GM21576 (cell line): ENCODE measurements at regions not wholly inside any gene's neighbourhood (a gene's known extent, or its start where the extent isn't known, plus 50 kb on each side); places are given as distances from the start of the nearest gene placed in this dataset.

Source experiments
- ATAC-seq: cut with Tn5 transposase; IDR thresholded peaks from one replicate; pipeline ENCODE4 v1.9.1; 2021; ENCODE audit warnings: mild to moderate bottlenecking, moderate library complexity; ENCODE audit not compliant: unreplicated experiment

GRCh38 chr2:41920181-41920580, 127.6 kb upstream of the PKDCC start:
- no peak for ATAC-seq

GRCh38 chr2:41920812-41921211, 127.0 kb upstream of the PKDCC start:
- ATAC-seq, result no peak

- ATAC-seq, result no peak
Measured at GRCh38 chr2:41922177-41922576, 125.6 kb upstream of the PKDCC start.

- no peak for ATAC-seq
Measured at GRCh38 chr2:41923156-41923786, 124.5 kb upstream of the PKDCC start.

- no peak for ATAC-seq
Measured at GRCh38 chr2:41924024-41924423, 123.8 kb upstream of the PKDCC start.

- no peak for ATAC-seq
Measured at GRCh38 chr2:41924709-41925408, 123.0 kb upstream of the PKDCC start.

- ATAC-seq, result no peak
Measured at GRCh38 chr2:41925712-41926111, 122.1 kb upstream of the PKDCC start.

DNA sequence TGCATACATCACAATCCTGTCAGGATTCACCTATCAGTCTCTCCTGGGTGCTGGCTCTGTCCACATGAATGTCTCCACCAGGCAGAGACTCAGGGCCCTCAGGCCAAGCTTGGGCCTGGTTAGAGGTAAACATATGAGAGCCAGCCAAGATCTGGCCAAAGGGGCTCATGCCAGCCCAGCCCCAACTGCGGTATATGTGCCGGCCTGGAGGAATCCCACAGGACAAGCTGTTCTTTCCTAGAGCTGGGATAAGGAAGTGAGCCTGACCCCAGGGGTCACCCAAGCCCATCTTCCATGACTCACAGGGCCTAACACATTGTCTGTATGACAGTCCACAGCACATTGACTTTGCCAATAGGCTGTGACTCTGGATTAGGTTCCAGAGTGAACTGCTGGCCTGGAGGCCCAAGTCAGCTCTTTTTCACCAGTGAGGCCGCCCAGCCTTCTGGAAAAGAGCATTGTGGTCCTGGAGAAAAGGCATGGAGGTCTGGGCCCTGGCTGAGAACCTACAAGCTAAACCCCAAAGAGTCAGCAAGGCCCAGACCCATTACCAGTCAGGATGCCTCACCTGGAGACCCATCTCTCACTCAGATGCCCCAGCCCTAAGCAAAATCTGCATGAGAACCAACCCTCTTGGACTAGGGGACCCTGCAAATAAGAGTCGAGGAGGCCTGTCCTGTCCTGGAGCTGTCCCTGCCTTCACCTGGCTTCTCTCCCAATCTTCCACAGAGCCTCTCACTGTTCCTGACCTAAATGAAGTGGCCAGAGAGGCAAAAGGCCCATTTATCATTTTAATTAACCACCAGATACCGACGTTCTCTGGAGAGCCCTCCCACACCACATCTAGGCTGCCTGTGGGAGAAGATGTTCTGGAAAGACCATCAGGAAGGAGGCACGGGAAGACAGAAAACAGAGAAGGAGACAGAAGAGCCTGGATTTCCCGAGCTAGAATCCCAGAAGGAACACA, 120.9 kb upstream of the PKDCC start:
- ATAC-seq, result no peak

DNA sequence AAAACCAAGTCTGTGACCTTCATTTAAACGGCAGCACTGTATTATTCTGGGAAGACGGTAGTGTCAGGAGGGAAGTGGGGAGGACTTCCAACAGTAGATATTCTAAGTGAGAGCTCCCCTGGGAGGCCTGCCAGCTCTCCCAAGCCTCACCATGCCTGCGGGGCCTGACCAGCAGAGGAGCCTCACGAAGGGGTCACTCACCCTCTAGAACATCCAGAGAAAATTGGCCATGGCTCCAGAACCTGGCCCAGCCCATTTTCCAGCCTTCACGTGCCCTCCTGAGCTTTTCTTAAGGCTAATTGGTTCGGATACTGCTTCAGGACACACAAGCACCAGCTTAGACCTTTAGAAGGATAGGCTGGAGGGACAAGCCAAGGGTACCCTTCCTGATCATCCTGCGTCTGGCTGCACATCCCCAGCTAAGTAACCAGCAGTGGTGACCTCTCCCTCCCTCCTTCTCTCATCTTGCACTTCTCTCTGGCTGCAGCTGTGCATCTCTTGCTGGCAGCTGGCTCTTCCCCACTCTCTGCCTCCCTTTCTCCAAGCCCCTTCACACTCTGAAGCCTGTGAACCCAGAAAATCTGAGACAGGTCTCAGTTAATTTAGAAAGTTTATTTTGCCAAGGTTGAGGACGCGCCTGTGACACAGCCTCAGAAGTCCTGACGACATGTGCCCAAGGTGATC, 120.1 kb upstream of the PKDCC start:
- ATAC-seq, result no peak

DNA sequence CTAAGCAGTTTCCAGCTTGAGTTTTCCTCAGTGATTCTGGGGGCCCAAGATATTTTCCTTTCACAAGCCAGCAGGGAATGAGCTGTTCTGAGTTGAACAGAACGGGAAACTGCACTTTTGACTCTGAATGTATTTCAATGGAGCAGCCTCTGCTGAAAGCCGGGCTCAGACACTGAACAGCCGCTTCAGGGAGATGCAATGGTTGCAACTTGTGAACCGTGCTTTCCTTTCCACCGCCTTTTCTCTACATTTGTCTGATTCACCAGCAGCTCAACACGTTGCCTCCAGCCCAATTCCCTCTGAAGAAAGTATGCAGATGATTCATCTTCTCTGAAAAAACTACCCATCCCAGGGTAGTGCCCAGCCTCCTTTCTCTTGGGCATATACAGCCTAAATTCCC, 119.3 kb upstream of the PKDCC start:
- ATAC-seq, result no peak

DNA sequence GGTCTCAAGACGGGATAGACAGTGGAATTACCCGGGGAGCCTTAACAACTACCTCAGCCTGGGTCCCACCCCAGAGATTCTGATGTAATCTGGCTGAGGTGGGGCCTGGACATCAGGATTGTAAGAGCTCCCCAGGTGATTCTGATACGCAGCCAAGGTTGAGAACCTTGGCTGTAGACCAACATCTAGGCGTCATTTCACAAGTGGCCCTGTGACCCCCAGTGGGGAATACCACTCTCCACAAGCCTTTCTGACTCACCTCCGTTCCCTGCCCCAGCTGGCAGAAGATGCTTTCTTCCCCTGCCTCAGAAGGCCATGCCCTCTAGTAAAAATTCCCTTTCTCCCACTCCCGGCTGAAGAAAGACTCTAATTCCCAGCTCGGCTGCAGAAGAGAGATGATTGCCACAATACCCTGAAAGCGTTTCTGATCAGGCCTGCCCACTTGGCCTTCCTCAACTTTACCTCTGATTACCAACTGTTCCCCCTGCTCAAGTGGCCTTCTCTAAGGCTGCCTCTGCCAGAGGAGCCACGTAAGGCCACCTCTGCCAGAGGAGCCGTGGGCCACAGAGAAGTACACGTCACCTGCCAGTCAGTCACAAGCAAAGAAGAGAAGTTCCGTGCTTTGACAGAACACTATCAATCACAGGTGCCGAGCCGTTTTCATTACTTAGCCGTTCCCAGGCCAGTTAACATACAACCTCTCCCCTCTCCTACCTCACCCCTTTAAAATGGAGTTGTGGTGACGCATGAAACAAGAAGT, 116.8 kb upstream of the PKDCC start:
- ATAC-seq, result no peak

GRCh38 chr2:41932241-41933045, 115.4 kb upstream of the PKDCC start:
- ATAC-seq, result no peak

GRCh38 chr2:41933046-41933420, 114.8 kb upstream of the PKDCC start:
- no peak for ATAC-seq

GRCh38 chr2:41933585-41934320, 114.1 kb upstream of the PKDCC start:
- ATAC-seq, result no peak

- no peak for ATAC-seq
Measured at GRCh38 chr2:41934329-41934958, 113.4 kb upstream of the PKDCC start.

GRCh38 chr2:41935002-41935401, 112.8 kb upstream of the PKDCC start:
- ATAC-seq, result no peak

DNA sequence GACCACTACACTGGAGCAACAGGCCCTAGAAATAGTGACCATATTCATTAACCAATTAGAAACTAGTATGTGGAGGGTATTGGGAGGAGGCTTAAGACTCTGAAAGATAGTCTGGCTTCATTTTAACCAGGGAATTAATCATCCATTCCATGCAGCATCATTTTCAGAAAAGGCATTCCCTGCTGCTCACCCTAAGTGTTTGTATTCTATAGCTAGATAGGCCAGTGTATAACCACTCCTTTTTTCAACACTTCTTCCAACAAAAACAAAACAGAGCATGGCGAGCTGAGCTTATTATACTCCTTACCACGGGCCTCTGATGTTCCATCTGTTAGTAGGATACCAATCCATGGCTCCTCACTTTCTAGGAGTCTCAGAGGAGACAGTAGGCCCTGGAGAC, 112.0 kb upstream of the PKDCC start:
- no peak for ATAC-seq

- ATAC-seq, result no peak
Measured at GRCh38 chr2:41936771-41937463, 110.9 kb upstream of the PKDCC start.
